ENCODE measurements at regions not wholly inside any gene's neighbourhood (a gene's known extent, or its start where the extent isn't known, plus 50 kb on each side); places are given as distances from the start of the nearest gene placed in this dataset.

- Histone ChIP-seq H3K27me3 (ENCODE audit: control insufficient read depth, insufficient read depth, low read length) (no peaks in the 10 kb centered on the region), H3K4me3 (ENCODE audit: low read depth, low read length) (no peak overlapping the region), H3K36me3 (ENCODE audit: control insufficient read depth, insufficient read depth, low read length) (no peaks in the 10 kb centered on the region)
- TF ChIP-seq, protein P1, sequence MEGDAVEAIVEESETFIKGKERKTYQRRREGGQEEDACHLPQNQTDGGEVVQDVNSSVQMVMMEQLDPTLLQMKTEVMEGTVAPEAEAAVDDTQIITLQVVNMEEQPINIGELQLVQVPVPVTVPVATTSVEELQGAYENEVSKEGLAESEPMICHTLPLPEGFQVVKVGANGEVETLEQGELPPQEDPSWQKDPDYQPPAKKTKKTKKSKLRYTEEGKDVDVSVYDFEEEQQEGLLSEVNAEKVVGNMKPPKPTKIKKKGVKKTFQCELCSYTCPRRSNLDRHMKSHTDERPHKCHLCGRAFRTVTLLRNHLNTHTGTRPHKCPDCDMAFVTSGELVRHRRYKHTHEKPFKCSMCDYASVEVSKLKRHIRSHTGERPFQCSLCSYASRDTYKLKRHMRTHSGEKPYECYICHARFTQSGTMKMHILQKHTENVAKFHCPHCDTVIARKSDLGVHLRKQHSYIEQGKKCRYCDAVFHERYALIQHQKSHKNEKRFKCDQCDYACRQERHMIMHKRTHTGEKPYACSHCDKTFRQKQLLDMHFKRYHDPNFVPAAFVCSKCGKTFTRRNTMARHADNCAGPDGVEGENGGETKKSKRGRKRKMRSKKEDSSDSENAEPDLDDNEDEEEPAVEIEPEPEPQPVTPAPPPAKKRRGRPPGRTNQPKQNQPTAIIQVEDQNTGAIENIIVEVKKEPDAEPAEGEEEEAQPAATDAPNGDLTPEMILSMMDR (IDR thresholded peaks at IDR 0.05; ENCODE audit: insufficient read depth, low read length, poor library complexity, severe bottlenecking): no peak
- DNase-seq (ENCODE audit: low read depth): no peak
Observed at GRCh38 chrX:69255441-69256290, 90.4 kb upstream of the PJA1 start.

- no peaks in the 10 kb centered on the region for H3K27me3 ChIP-seq (ENCODE audit: control insufficient read depth, insufficient read depth, low read length)
- TF ChIP-seq, protein P1 (IDR thresholded peaks at IDR 0.05; ENCODE audit: insufficient read depth, low read length, poor library complexity, severe bottlenecking): no peak
- DNase-seq (ENCODE audit: low read depth): no peak
- H3K4me3 ChIP-seq (ENCODE audit: low read depth, low read length): no peak overlapping the region
- H3K36me3 ChIP-seq (ENCODE audit: control insufficient read depth, insufficient read depth, low read length): no peaks in the 10 kb centered on the region
Observed at GRCh38 chrX:69253821-69254220, 88.6 kb upstream of the PJA1 start.

- TF ChIP-seq, protein P1 (IDR thresholded peaks at IDR 0.05; ENCODE audit: insufficient read depth, low read length, poor library complexity, severe bottlenecking): no peak
- no peak for DNase-seq (ENCODE audit: low read depth)
- peaks cover 2% of the 10 kb centered on the region for H3K27me3 ChIP-seq (ENCODE audit: control insufficient read depth, insufficient read depth, low read length)
Observed at GRCh38 chrX:69243276-69243675, 78.0 kb upstream of the PJA1 start.

DNA sequence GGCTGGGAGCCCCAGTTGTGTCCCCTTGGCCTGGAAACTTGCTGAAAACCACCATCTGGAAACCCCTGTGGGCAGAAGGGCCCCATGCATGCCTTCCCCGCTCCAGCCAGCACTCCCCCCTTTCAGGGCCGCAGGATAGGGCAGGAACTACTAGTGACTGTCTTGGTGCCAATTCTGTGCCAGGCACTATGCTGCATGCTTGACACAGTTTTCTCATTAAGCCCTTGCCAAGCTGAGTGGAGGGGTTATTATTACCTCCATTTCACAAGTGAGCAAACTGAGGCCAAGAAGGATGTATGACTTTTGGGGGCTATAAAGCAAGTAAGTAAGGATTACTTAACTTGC, 73.6 kb upstream of the PJA1 start:
- TF ChIP-seq, protein P1 (IDR thresholded peaks at IDR 0.05; ENCODE audit: insufficient read depth, low read length, poor library complexity, severe bottlenecking): no peak
- Histone ChIP-seq H3K27me3 (ENCODE audit: control insufficient read depth, insufficient read depth, low read length) (peaks cover 2% of the 10 kb centered on the region), H3K4me3 (ENCODE audit: low read depth, low read length) (no peak overlapping the region), H3K36me3 (ENCODE audit: control insufficient read depth, insufficient read depth, low read length) (no peaks in the 10 kb centered on the region)
- DNase-seq (ENCODE audit: low read depth): no peak

More at GRCh38 chrX:69243276-69243675, 78.0 kb upstream of the PJA1 start:
- Histone ChIP-seq H3K4me3 (ENCODE audit: low read depth, low read length) (no peak overlapping the region), H3K36me3 (ENCODE audit: control insufficient read depth, insufficient read depth, low read length) (no peaks in the 10 kb centered on the region)

DNA sequence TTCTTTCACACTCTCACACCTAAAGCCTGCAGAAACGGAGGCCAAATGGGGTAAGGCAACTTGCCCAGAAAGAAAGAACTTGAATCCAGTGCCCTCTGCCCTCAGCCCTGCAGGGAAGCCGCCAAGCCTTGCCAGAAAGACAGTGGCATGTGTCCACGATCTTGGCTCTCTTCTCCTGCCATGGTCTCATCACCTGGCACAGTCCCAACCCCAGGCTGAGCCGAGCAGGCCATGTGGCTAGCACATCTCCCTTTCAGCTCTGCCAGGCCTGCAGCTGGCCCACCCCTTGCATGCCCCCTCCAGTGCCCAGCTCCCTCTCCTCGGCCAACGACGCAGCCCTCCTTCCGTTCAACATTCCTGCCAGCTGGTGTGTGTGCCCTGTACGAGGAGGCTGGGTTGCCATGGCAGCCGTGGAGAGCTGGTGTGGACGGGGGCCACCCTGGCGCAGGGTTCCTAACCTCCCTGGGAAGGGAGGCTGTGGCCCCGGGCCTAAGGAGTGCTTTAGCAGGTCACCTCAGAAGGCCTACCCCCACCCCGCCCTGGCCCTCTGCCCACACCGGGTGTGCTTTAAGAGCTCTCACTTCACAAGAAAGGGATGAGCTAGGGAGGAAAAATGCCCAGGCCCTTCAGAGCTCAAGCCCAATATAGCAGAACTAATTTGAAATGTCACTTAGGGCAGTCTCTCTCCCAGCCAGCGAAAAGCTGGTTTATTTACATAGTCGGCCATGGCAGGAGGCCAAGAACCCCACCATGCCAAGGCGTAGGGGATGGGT, 73.0 kb upstream of the PJA1 start:
- no peak overlapping the region for H3K4me3 ChIP-seq (ENCODE audit: low read depth, low read length)
- no peaks in the 10 kb centered on the region for H3K36me3 ChIP-seq (ENCODE audit: control insufficient read depth, insufficient read depth, low read length)
- TF ChIP-seq, protein P1 (IDR thresholded peaks at IDR 0.05; ENCODE audit: insufficient read depth, low read length, poor library complexity, severe bottlenecking): no peak
- peaks cover 2% of the 10 kb centered on the region for H3K27me3 ChIP-seq (ENCODE audit: control insufficient read depth, insufficient read depth, low read length)
- DNase-seq (ENCODE audit: low read depth): no peak
